Thyroid gland (tissue), 4 donors: ENCODE measurements at regions not wholly inside any gene's neighbourhood (a gene's known extent, or its start where the extent isn't known, plus 50 kb on each side); places are given as distances from the start of the nearest gene placed in this dataset.

Experiments used
- DNase-seq, 2 donors: peaks; one replicate each; pipeline ENCODE4 v3.0.0-alpha.2; 2019
- H3K27ac ChIP-seq, 3 donors: fragments of 200-600 bp; sonication (generic); 1 replicate in 2 of 3; 2 replicates in 1 of 3; pipeline ENCODE4 v1.5.1; 2016 to 2019; ENCODE audit warnings: mild to moderate bottlenecking in 1 of 3, moderate library complexity in 1 of 3
- H3K27me3 ChIP-seq: fragments of 200-600 bp; sonication (generic); one replicate; pipeline ENCODE4 v1.5.1; 2019
- H3K36me3 ChIP-seq, 2 donors: fragments of 200-600 bp; sonication (generic); one replicate each; pipeline ENCODE4 v1.5.1; 2016 to 2019
- H3K4me1 ChIP-seq, 2 donors: fragments of 200-600 bp; sonication (generic); one replicate each; pipeline ENCODE4 v1.5.1; 2017 to 2019
- H3K4me3 ChIP-seq, 3 donors: fragments of 200-600 bp; sonication (generic); replicated peaks in 1 of 3; 1 replicate in 2 of 3; 2 replicates in 1 of 3; pipeline ENCODE4 v1.5.1; 2016; ENCODE audit warnings: mild to moderate bottlenecking in 1 of 3
- H3K9me3 ChIP-seq: fragments of 200-600 bp; sonication (generic); one replicate; pipeline ENCODE4 v1.5.1; 2017
- CTCF ChIP-seq, 6 experiments: fragments of 200-600 bp in 3 of 6; fragments of 450-650 bp in 3 of 6; sonication (generic) in 3 of 6; IDR thresholded peaks; one replicate each; pipeline ENCODE4 v1.5.1; 2016 to 2019; ENCODE audit warnings: antibody characterized with exemption in 6 of 6, mild to moderate bottlenecking in 2 of 6, inconsistent platforms in 1 of 6, moderate library complexity in 1 of 6
- POLR2A ChIP-seq, 2 donors: fragments of 450-650 bp; IDR thresholded peaks; one replicate each; pipeline ENCODE4 v1.6.1; 2017; ENCODE audit warnings: antibody characterized with exemption in 2 of 2, mild to moderate bottlenecking in 2 of 2, moderate library complexity in 1 of 2
- WGBS, 2 donors: methylation state at CpG; one replicate each; pipeline ENCODE4 v1.1.5; 2017; 5-methylcytosine and 5-hydroxymethylcytosine counted together
- intact Hi-C: fragments of 100-400 bp; cut with DNase I; formaldehyde crosslinking; loops from one replicate; pipeline ENCODE4 v1.15.1; 2023

- no peaks in the 10 kb centered on the region for H3K36me3 ChIP-seq
- TF ChIP-seq POLR2A (IDR thresholded peaks at IDR 0.05) (no peak), CTCF (IDR thresholded peaks at IDR 0.05) (no peak)
- 68 to 83% methylated on average over 3 of the region's 3 CpGs for WGBS, 2 donors
- H3K27ac ChIP-seq: no peak overlapping the region
- intact Hi-C loops: no loop called here
- H3K4me1 ChIP-seq: peaks cover 19% of the 10 kb centered on the region in 2 donors
- no peaks in the 10 kb centered on the region for H3K9me3 ChIP-seq
- no peak for DNase-seq
- no peaks in the 10 kb centered on the region for H3K27me3 ChIP-seq
- no peak overlapping the region for H3K4me3 ChIP-seq
Measured at GRCh38 chr2:212945526-212945925, 205.9 kb downstream of the IKZF2 start.

- H3K9me3 ChIP-seq: no peaks in the 10 kb centered on the region
- H3K27me3 ChIP-seq: no peaks in the 10 kb centered on the region
- no peak for DNase-seq
- intact Hi-C loops: no loop called here
- H3K36me3 ChIP-seq: no peaks in the 10 kb centered on the region
- H3K4me1 ChIP-seq: peaks cover 28 to 29% of the 10 kb centered on the region in 2 donors
- WGBS, 2 donors: 83 to 89% methylated on average over 3 of the region's 3 CpGs
- no peak overlapping the region for H3K27ac ChIP-seq
- TF ChIP-seq POLR2A (IDR thresholded peaks at IDR 0.05): no peak
- no peak for TF ChIP-seq CTCF (IDR thresholded peaks at IDR 0.05)
- H3K4me3 ChIP-seq: no peak overlapping the region
Measured at GRCh38 chr2:212943351-212943750, 208.1 kb downstream of the IKZF2 start.

GRCh38 chr2:212941361-212941760 lies 210.1 kb downstream of the IKZF2 start:
- H3K27ac ChIP-seq: peak overlapping the region; percentile 47 to 71 (median 48)
- intact Hi-C loops: no loop called here
- 72 to 76% methylated on average over 2 of the region's 2 CpGs for WGBS, 2 donors

GRCh38 chr2:212940816-212941215 lies 210.6 kb downstream of the IKZF2 start:
- intact Hi-C loops: no loop called here
- no peaks in the 10 kb centered on the region for H3K36me3 ChIP-seq
- TF ChIP-seq POLR2A (IDR thresholded peaks at IDR 0.05): no peak
- TF ChIP-seq CTCF (IDR thresholded peaks at IDR 0.05): no peak
- 10 to 13% methylated on average over 2 of the region's 2 CpGs for WGBS, 2 donors
- H3K4me3 ChIP-seq: no peak overlapping the region
- H3K4me1 ChIP-seq: peaks cover 29 to 32% of the 10 kb centered on the region in 2 donors
- no peaks in the 10 kb centered on the region for H3K9me3 ChIP-seq
- peak overlapping the region; percentile 47 to 71 (median 48) for H3K27ac ChIP-seq
- peak; percentile 70 to 74 for DNase-seq
- H3K27me3 ChIP-seq: no peaks in the 10 kb centered on the region

More at GRCh38 chr2:212941361-212941760, 210.1 kb downstream of the IKZF2 start:
- H3K36me3 ChIP-seq: no peaks in the 10 kb centered on the region
- H3K4me3 ChIP-seq: no peak overlapping the region
- TF ChIP-seq POLR2A (IDR thresholded peaks at IDR 0.05): no peak
- peak in 2 of 6 experiments; percentile 15 to 27 for TF ChIP-seq CTCF (IDR thresholded peaks at IDR 0.05)
- DNase-seq: no peak
- H3K9me3 ChIP-seq: no peaks in the 10 kb centered on the region
- H3K4me1 ChIP-seq: peaks cover 28 to 29% of the 10 kb centered on the region in 2 donors
- no peaks in the 10 kb centered on the region for H3K27me3 ChIP-seq

GRCh38 chr2:212939777-212940531 lies 211.5 kb downstream of the IKZF2 start:
- TF ChIP-seq CTCF (IDR thresholded peaks at IDR 0.05) (no peak), POLR2A (IDR thresholded peaks at IDR 0.05) (no peak)
- Histone ChIP-seq H3K9me3 (no peaks in the 10 kb centered on the region), H3K4me3 (no peak overlapping the region), H3K36me3 (no peaks in the 10 kb centered on the region), H3K4me1 (peaks cover 29 to 32% of the 10 kb centered on the region in 2 donors), H3K27ac (peak overlapping the region; percentile 47 to 71 (median 48)), H3K27me3 (no peaks in the 10 kb centered on the region)
- intact Hi-C loops: no loop called here
- 45 to 53% methylated on average over 8 of the region's 8 CpGs for WGBS, 2 donors
- peak; percentile 59 to 76 for DNase-seq
